T-helper 17 cell (primary cell): ENCODE measurements at regions not wholly inside any gene's neighbourhood (a gene's known extent, or its start where the extent isn't known, plus 50 kb on each side); places are given as distances from the start of the nearest gene placed in this dataset.
A peak's percentile ranks its signal among the peaks of the same experiment; 100 is the strongest.
"Not testable (repeated sequence)": the region's sequence is repeated elsewhere in the genome, so short reads cannot be mapped to it uniquely, and the experiment has no call there.

Source experiments
- ATAC-seq: fragments of 150-1000 bp; cut with Tn5 transposase; 2 replicates; pipeline ENCODE4 v1.10.0; 2021; ENCODE audit warnings: mild to moderate bottlenecking, moderate library complexity
- DNase-seq, 3 donors: peaks; one replicate each; pipeline versions ENCODE4 v3.0.0 to v3.0.0-alpha.2; 2020 to 2021
- H3K9me3 ChIP-seq: one replicate; pipeline ENCODE4 v1.7.0; 2013; ENCODE audit warnings: low read length, mild to moderate bottlenecking; ENCODE audit not compliant: control insufficient read depth, poor library complexity, severe bottlenecking
- H3K27ac Mint-ChIP-seq: one replicate; pipeline ENCODE4 v1.8.0; 2022; ENCODE audit warnings: mild to moderate bottlenecking, moderate library complexity, mixed read lengths
- H3K27me3 Mint-ChIP-seq: one replicate; pipeline ENCODE4 v1.8.0; 2022; ENCODE audit warnings: mixed read lengths
- H3K36me3 Mint-ChIP-seq: one replicate; pipeline ENCODE4 v1.8.0; 2022; ENCODE audit warnings: low read depth, mixed read lengths
- H3K4me1 Mint-ChIP-seq: one replicate; pipeline ENCODE4 v1.8.0; 2022; ENCODE audit warnings: mild to moderate bottlenecking, mixed read lengths
- H3K4me3 Mint-ChIP-seq: one replicate; pipeline ENCODE4 v1.8.0; 2022; ENCODE audit warnings: mild to moderate bottlenecking, moderate library complexity, mixed read lengths

- Mint-ChIP-seq H3K27ac (no peak overlapping the region), H3K4me1 (peaks cover 10% of the 10 kb centered on the region), H3K36me3 (peaks cover 2% of the 10 kb centered on the region), H3K27me3 (peaks cover 25% of the 10 kb centered on the region), H3K4me3 (no peak overlapping the region)
- H3K9me3 ChIP-seq = no peaks in the 10 kb centered on the region
- DNase-seq (no peak), ATAC-seq (peak; percentile 73)
These were observed 113.7 kb upstream of the NCOR2 start for GRCh38 chr12:124680863-124681778.

GRCh38 chr12:124679533-124680371 lies 112.3 kb upstream of the NCOR2 start:
- Mint-ChIP-seq H3K36me3 (no peaks in the 10 kb centered on the region), H3K27ac (no peak overlapping the region), H3K4me1 (peaks cover 7% of the 10 kb centered on the region), H3K27me3 (peaks cover 15% of the 10 kb centered on the region), H3K4me3 (no peak overlapping the region)
- no peaks in the 10 kb centered on the region for H3K9me3 ChIP-seq
- DNase-seq (no peak), ATAC-seq (no peak)

GRCh38 chr12:124679047-124679446 lies 111.6 kb upstream of the NCOR2 start:
- ATAC-seq = no peak
- H3K27ac Mint-ChIP-seq = no peak overlapping the region

GRCh38 chr12:124678421-124678893 lies 111.0 kb upstream of the NCOR2 start:
- Mint-ChIP-seq H3K27ac (no peak overlapping the region), H3K27me3 (peaks cover 10% of the 10 kb centered on the region), H3K4me3 (no peak overlapping the region), H3K4me1 (peaks cover 7% of the 10 kb centered on the region), H3K36me3 (no peaks in the 10 kb centered on the region)
- H3K9me3 ChIP-seq = no peaks in the 10 kb centered on the region
- ATAC-seq (no peak), DNase-seq (no peak)

More at GRCh38 chr12:124679047-124679446, 111.6 kb upstream of the NCOR2 start:
- Mint-ChIP-seq H3K4me1 (peaks cover 7% of the 10 kb centered on the region), H3K4me3 (no peak overlapping the region), H3K27me3 (peaks cover 10% of the 10 kb centered on the region), H3K36me3 (no peaks in the 10 kb centered on the region)
- H3K9me3 ChIP-seq = no peaks in the 10 kb centered on the region
- no peak for DNase-seq

GRCh38 chr12:124677552-124678356 lies 110.3 kb upstream of the NCOR2 start:
- DNase-seq = no peak
- no peak overlapping the region for H3K4me3 Mint-ChIP-seq
- no peaks in the 10 kb centered on the region for H3K36me3 Mint-ChIP-seq
- no peaks in the 10 kb centered on the region for H3K9me3 ChIP-seq
- peaks cover 4% of the 10 kb centered on the region for H3K27me3 Mint-ChIP-seq
- peaks cover 7% of the 10 kb centered on the region for H3K4me1 Mint-ChIP-seq
- no peak for ATAC-seq
- no peak overlapping the region for H3K27ac Mint-ChIP-seq

- ATAC-seq (no peak), DNase-seq (no peak)
- H3K9me3 ChIP-seq = no peaks in the 10 kb centered on the region
- Mint-ChIP-seq H3K27me3 (no peaks in the 10 kb centered on the region), H3K4me1 (peaks cover 5% of the 10 kb centered on the region), H3K36me3 (no peaks in the 10 kb centered on the region), H3K27ac (no peak overlapping the region), H3K4me3 (no peak overlapping the region)
These were observed 109.5 kb upstream of the NCOR2 start for GRCh38 chr12:124676714-124677462.

- DNase-seq (no peak), ATAC-seq (no peak)
These were observed 108.7 kb upstream of the NCOR2 start for GRCh38 chr12:124675881-124676713.

GRCh38 chr12:124674937-124675336 lies 107.5 kb upstream of the NCOR2 start:
- DNase-seq = no peak

More at GRCh38 chr12:124675881-124676713, 108.7 kb upstream of the NCOR2 start:
- Mint-ChIP-seq H3K27ac (peak overlapping the region; percentile 42), H3K27me3 (no peaks in the 10 kb centered on the region), H3K36me3 (no peaks in the 10 kb centered on the region), H3K4me1 (peaks cover 4% of the 10 kb centered on the region), H3K4me3 (no peak overlapping the region)
- H3K9me3 ChIP-seq = no peaks in the 10 kb centered on the region

GRCh38 chr12:124673801-124674617 lies 106.6 kb upstream of the NCOR2 start:
- H3K9me3 ChIP-seq = no peaks in the 10 kb centered on the region
- no peaks in the 10 kb centered on the region for H3K27me3 Mint-ChIP-seq
- DNase-seq = no peak
- H3K27ac Mint-ChIP-seq = no peak overlapping the region
- H3K36me3 Mint-ChIP-seq = no peaks in the 10 kb centered on the region
- no peak overlapping the region for H3K4me3 Mint-ChIP-seq
- H3K4me1 Mint-ChIP-seq = peaks cover 3% of the 10 kb centered on the region
- no peak for ATAC-seq

More at GRCh38 chr12:124674937-124675336, 107.5 kb upstream of the NCOR2 start:
- ATAC-seq = no peak
- Mint-ChIP-seq H3K27me3 (no peaks in the 10 kb centered on the region), H3K36me3 (no peaks in the 10 kb centered on the region), H3K4me3 (no peak overlapping the region), H3K4me1 (peaks cover 4% of the 10 kb centered on the region), H3K27ac (no peak overlapping the region)
- H3K9me3 ChIP-seq = no peaks in the 10 kb centered on the region

GRCh38 chr12:124669271-124669721 lies 101.9 kb upstream of the NCOR2 start:
- not testable (repeated sequence) for H3K9me3 ChIP-seq, DNase-seq, H3K27me3 Mint-ChIP-seq, H3K4me3 Mint-ChIP-seq, ATAC-seq, H3K27ac Mint-ChIP-seq, H3K4me1 Mint-ChIP-seq, H3K36me3 Mint-ChIP-seq

- Mint-ChIP-seq H3K36me3 (peaks cover 6% of the 10 kb centered on the region), H3K27me3 (no peaks in the 10 kb centered on the region), H3K4me1 (no peaks in the 10 kb centered on the region), H3K4me3 (no peak overlapping the region), H3K27ac (no peak overlapping the region)
- no peak for DNase-seq
- ATAC-seq = no peak
- no peaks in the 10 kb centered on the region for H3K9me3 ChIP-seq
These were observed 101.2 kb upstream of the NCOR2 start for GRCh38 chr12:124668602-124669001.
